ENCODE measurements at regions not wholly inside any gene's neighbourhood (a gene's known extent, or its start where the extent isn't known, plus 50 kb on each side); places are given as distances from the start of the nearest gene placed in this dataset.
A peak's percentile ranks its signal among the peaks of the same experiment; 100 is the strongest.

DNA sequence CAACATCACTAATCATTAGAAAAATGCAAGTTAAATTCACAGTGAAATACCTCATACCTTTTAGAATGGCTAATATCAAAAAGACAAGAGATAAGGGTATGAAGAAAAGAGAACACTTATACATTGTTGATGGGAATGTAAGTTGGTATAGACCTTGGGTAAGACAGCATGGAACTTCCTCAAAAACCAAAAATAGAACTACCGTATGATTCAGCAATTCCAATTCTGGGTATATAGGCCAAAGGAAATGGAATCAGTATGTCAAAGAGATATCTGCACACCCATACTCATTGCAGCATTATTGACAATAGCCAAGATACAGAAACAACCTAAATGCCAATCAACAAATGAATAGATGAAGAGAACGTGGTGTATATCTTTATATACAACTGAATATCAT, 166.8 kb upstream of the LRRN1 start:
- peak overlapping the region in 1 of 2 donors; percentile 12 for H3K27ac ChIP-seq (ENCODE audit: low read depth in 1 of 2, low read length in 2 of 2)
- H3K4me1 ChIP-seq (ENCODE audit: control insufficient read depth in 1 of 2, insufficient read depth in 2 of 2, low read length in 2 of 2) = peaks cover 10 to 17% of the 10 kb centered on the region in 2 donors
- H3K9me3 ChIP-seq (replicated peaks in 1 of 2; ENCODE audit: control insufficient read depth in 1 of 2, insufficient read depth in 1 of 2, low read length in 2 of 2) = no peaks in the 10 kb centered on the region
- Mint-ChIP-seq H3K36me3 (peaks cover 2 to 3% of the 10 kb centered on the region in 2 donors), H3K27me3 (ENCODE audit: low read depth in 3 of 3) (peaks cover 0 to 5% (median 4%) of the 10 kb centered on the region in 3 donors), H3K4me1 (peaks cover 19% of the 10 kb centered on the region), H3K9me3 (peaks cover 0 to 7% (median 2%) of the 10 kb centered on the region in 7 donors), H3K27ac (peak overlapping the region in 4 of 7 donors; percentile 1 to 84 (median 31)), H3K4me3 (no peak overlapping the region)
- H3K9ac ChIP-seq (ENCODE audit: insufficient read depth, low read length, poor library complexity, severe bottlenecking) = no peak overlapping the region
- peak overlapping the region in 1 of 3 experiments; percentile 7 for H3K4me3 ChIP-seq (replicated peaks in 1 of 3; ENCODE audit: low read depth in 2 of 3, low read length in 3 of 3)
- no peaks in the 10 kb centered on the region for H4K20me1 ChIP-seq (ENCODE audit: insufficient read depth, low read length)
- H2AFZ ChIP-seq (ENCODE audit: insufficient read depth, low read depth, low read length, poor library complexity, severe bottlenecking) = no peak overlapping the region
- peak overlapping the region; percentile 9 for H3K4me2 ChIP-seq (replicated peaks; ENCODE audit: extremely low read depth, low read length, poor library complexity, severe bottlenecking)
- TF ChIP-seq, protein P1, sequence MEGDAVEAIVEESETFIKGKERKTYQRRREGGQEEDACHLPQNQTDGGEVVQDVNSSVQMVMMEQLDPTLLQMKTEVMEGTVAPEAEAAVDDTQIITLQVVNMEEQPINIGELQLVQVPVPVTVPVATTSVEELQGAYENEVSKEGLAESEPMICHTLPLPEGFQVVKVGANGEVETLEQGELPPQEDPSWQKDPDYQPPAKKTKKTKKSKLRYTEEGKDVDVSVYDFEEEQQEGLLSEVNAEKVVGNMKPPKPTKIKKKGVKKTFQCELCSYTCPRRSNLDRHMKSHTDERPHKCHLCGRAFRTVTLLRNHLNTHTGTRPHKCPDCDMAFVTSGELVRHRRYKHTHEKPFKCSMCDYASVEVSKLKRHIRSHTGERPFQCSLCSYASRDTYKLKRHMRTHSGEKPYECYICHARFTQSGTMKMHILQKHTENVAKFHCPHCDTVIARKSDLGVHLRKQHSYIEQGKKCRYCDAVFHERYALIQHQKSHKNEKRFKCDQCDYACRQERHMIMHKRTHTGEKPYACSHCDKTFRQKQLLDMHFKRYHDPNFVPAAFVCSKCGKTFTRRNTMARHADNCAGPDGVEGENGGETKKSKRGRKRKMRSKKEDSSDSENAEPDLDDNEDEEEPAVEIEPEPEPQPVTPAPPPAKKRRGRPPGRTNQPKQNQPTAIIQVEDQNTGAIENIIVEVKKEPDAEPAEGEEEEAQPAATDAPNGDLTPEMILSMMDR (IDR thresholded peaks at IDR 0.05) = no peak
- H3K36me3 ChIP-seq (replicated peaks in 1 of 2; ENCODE audit: control insufficient read depth in 1 of 2, insufficient read depth in 2 of 2, low read length in 2 of 2) = no peaks in the 10 kb centered on the region
- H3K27me3 ChIP-seq (ENCODE audit: control insufficient read depth in 2 of 2, insufficient read depth in 2 of 2, low read length in 2 of 2) = no peaks in the 10 kb centered on the region
- no peaks in the 10 kb centered on the region for H3K79me2 ChIP-seq (ENCODE audit: insufficient read depth, low read length)
- peak; percentile 18 to 50 (median 32) for DNase-seq
- WGBS (ENCODE audit: insufficient coverage) = no CpG with 5 or more reads among the region's 2 CpGs
- intact Hi-C loops (cut with micrococcal nuclease) = no loop called here

DNA sequence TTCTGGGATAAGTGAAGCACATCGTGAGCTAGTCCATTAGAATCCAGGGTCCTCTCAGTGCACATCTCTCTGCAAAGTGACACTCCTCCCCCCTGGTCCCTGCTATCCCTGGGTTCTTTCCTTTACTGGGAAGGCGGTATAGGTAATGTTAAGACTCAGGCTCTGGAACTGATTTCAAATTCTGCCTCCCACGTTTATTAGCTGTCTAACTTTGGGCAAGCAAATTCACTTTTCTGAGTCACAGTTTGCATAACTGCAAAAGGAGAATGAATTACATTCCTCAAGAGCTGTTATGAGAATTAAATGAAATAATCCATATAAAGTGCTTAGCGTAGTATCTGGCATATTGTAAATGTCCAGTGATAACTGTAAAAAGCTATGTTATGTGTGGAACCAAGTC, 168.1 kb upstream of the LRRN1 start:
- H3K4me3 ChIP-seq (replicated peaks in 1 of 3; ENCODE audit: low read depth in 2 of 3, low read length in 3 of 3) = no peak overlapping the region
- no peak overlapping the region for H3K9ac ChIP-seq (ENCODE audit: insufficient read depth, low read length, poor library complexity, severe bottlenecking)
- H3K79me2 ChIP-seq (ENCODE audit: insufficient read depth, low read length) = no peaks in the 10 kb centered on the region
- no peaks in the 10 kb centered on the region for H3K9me3 ChIP-seq (replicated peaks in 1 of 2; ENCODE audit: control insufficient read depth in 1 of 2, insufficient read depth in 1 of 2, low read length in 2 of 2)
- peaks cover 2 to 4% of the 10 kb centered on the region in 2 donors for H3K27me3 ChIP-seq (ENCODE audit: control insufficient read depth in 2 of 2, insufficient read depth in 2 of 2, low read length in 2 of 2)
- H3K27ac ChIP-seq (ENCODE audit: low read depth in 1 of 2, low read length in 2 of 2) = no peak overlapping the region
- H3K4me3 Mint-ChIP-seq = no peak overlapping the region
- H3K4me2 ChIP-seq (replicated peaks; ENCODE audit: extremely low read depth, low read length, poor library complexity, severe bottlenecking) = no peak overlapping the region
- peaks cover 2 to 3% of the 10 kb centered on the region in 2 donors for H3K36me3 Mint-ChIP-seq
- H3K4me1 ChIP-seq (ENCODE audit: control insufficient read depth in 1 of 2, insufficient read depth in 2 of 2, low read length in 2 of 2) = peaks cover 10 to 17% of the 10 kb centered on the region in 2 donors
- peaks cover 19% of the 10 kb centered on the region for H3K4me1 Mint-ChIP-seq
- peaks cover 0 to 8% (median 5%) of the 10 kb centered on the region in 3 donors for H3K27me3 Mint-ChIP-seq (ENCODE audit: low read depth in 3 of 3)
- H4K20me1 ChIP-seq (ENCODE audit: insufficient read depth, low read length) = no peaks in the 10 kb centered on the region
- intact Hi-C loops (cut with micrococcal nuclease) = no loop called here
- no CpG with 5 or more reads among the region's 4 CpGs for WGBS (ENCODE audit: insufficient coverage)
- DNase-seq = no peak
- no peak overlapping the region for H3K27ac Mint-ChIP-seq
- TF ChIP-seq, protein P1 (IDR thresholded peaks at IDR 0.05) = no peak
- H3K36me3 ChIP-seq (replicated peaks in 1 of 2; ENCODE audit: control insufficient read depth in 1 of 2, insufficient read depth in 2 of 2, low read length in 2 of 2) = no peaks in the 10 kb centered on the region
- peaks cover 0 to 7% (median 2%) of the 10 kb centered on the region in 7 donors for H3K9me3 Mint-ChIP-seq
- no peak overlapping the region for H2AFZ ChIP-seq (ENCODE audit: insufficient read depth, low read depth, low read length, poor library complexity, severe bottlenecking)
